OCI-LY1 (cell line): ENCODE measurements at regions not wholly inside any gene's neighbourhood (a gene's known extent, or its start where the extent isn't known, plus 50 kb on each side); places are given as distances from the start of the nearest gene placed in this dataset.

Source experiments
- CTCF ChIP-seq: fragments of 200-600 bp; sonication (generic), shearing (Covaris generic); IDR thresholded peaks from 2 replicates; pipeline ENCODE4 v1.5.1; 2017; ENCODE audit warnings: mild to moderate bottlenecking, antibody characterized with exemption, low read length, moderate library complexity, mixed read lengths
- EZH2 ChIP-seq: fragments of 200-600 bp; sonication (generic), shearing (Covaris generic); IDR thresholded peaks from 2 replicates; pipeline ENCODE4 v1.8.0; 2017; ENCODE audit warnings: borderline replicate concordance, mixed run types, mild to moderate bottlenecking, antibody characterized with exemption, low read length, moderate library complexity, mixed read lengths

- TF ChIP-seq CTCF (no peak), EZH2 (no peak)
Measured at GRCh38 chr3:197375001-197375441, 76.6 kb upstream of the DLG1 start.
